ENCODE measurements at regions not wholly inside any gene's neighbourhood (a gene's known extent, or its start where the extent isn't known, plus 50 kb on each side); places are given as distances from the start of the nearest gene placed in this dataset.
"Not testable (repeated sequence)": the region's sequence is repeated elsewhere in the genome, so short reads cannot be mapped to it uniquely, and the experiment has no call there.

DNA sequence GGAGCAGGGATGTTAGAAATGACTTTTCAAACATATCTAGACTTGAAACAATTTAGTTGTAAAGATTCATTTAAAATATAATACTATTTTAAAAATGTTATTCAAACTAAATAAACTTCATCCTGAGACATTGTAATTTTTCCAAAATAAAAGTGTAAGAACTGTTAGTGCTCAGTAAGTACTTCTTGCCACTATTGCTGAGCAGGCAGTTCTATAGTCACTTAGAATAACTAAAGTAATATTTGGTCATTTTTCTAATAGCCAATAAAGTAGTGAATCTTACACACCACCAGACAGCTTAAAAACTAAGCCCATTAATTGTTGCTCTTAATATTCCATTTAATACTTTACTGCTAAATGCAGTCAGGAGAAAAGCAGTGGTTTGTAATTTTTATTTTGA, 1120.0 kb upstream of the CDH10 start:
- DNase-seq: no peak

- DNase-seq: no peak
Observed at GRCh38 chr5:25763781-25764180, 1119.0 kb upstream of the CDH10 start.

- DNase-seq: no peak
Observed at GRCh38 chr5:25754895-25755294, 1110.1 kb upstream of the CDH10 start.

- DNase-seq: no peak
Observed at GRCh38 chr5:25744908-25745307, 1100.1 kb upstream of the CDH10 start.

- DNase-seq: no peak
Observed at GRCh38 chr5:25716680-25717079, 1071.9 kb upstream of the CDH10 start.

- no peak for DNase-seq
Observed at GRCh38 chr5:25713259-25713658, 1068.5 kb upstream of the CDH10 start.

- DNase-seq: no peak
Observed at GRCh38 chr5:25707093-25707492, 1062.3 kb upstream of the CDH10 start.

DNA sequence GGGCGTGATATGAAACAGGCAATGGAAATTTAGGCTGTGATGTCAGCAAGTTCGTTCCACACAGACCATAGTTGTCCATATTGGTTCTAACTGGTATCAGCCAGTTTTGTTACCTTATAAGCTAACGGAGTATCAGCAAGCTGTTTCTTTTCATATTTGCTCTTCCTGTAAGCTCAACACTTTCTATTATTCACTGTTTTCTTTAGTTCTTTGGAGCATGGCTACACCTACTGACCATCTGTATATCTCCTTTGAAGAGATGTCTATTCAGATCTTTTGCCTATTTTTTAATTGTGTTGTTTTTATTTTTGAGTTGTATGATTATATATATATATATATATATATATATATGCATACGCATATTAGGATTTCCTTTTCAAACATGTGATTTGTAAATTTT, 1057.2 kb upstream of the CDH10 start:
- no peak for DNase-seq

DNA sequence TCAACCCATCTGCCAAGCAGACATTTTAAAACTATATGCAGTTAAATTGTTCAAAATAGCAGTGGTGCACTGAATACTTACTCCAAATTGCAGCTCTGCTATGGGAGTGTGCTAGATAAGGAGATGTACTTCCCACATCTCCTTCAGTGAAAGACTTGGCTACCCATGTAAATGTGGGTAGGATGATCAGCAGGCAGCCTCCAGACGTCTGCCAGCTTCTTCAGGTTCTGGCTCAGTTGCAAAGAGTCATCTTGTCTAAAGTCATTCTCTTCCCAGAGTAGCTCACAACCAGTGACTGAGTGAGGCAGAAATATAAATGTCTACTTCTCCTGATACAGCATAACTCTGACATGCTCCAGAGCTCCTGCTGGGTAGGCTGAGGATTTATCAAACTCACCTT, 1050.0 kb upstream of the CDH10 start:
- DNase-seq: no peak

DNA sequence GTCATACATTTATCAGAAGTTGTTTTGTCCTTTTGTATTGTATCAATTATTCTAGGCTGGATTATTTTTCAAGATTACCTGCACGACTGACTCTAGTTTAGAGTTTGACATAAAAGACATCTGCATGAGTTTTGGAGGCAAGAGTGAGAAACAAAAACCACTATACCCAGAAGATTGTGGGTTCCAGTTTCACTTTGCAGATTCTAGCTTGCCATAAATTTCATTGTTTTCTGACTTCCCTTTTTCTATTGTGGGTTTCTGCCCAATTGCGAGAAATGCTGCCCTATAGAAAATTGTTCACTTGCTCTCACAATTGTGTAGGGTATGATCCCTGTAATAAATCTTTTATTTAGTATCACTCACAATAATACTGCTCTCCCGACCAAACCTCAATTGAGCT, 1043.4 kb upstream of the CDH10 start:
- no peak for DNase-seq

GRCh38 chr5:25669645-25670401, 1025.0 kb upstream of the CDH10 start:
- no peak for DNase-seq

DNA sequence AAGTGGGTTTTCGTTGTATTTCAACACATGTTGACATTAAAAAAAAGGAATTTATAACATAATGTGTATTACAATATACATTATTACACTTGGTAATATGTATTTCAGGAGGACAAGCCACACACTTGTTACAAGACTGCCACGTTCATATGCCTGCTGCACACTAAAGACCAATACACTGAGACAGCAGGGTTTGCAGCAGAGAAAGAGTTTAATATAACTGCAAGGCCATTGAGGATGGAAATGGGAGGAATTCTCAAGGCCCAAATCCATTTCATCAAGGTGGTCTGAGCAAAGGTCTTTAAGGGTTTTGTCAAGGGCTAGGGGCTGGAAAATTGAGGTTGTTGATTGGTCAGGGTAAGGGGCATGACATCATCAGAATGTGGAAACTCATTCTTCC, 1017.8 kb upstream of the CDH10 start:
- no peak for DNase-seq

GRCh38 chr5:25650316-25650715, 1005.5 kb upstream of the CDH10 start:
- DNase-seq: not testable (repeated sequence)

DNA sequence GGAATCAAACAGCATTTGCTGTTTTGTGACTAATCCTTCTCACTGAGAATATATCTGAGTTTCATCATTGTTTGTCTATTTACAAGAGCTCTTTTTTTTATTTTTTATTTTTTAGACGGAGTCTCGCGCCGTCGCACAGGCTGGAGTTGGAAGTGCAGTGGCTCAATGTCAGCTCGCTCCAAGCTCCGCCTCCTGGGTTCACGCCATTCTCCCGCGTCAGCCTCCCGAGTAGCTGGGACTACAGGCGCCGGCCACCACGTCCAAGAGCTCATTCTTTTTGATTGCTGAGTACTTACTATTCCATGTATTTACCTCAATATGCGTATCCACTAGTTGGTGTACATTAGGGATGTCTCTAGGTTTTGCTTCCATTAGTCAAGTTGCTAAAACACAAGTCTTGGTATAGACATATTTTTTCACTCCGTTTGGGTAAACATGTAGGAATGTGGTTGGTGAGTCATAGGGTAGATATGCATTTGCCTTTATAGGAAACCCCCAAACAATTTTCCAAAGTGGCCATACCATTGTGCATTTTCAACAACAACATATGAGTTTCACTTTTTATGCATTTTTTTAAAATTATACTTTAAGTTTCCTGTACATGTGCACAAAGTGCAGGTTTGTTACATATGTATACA, 1005.0 kb upstream of the CDH10 start:
- no peak for DNase-seq

- DNase-seq: no peak
Observed at GRCh38 chr5:25646421-25647341, 1001.9 kb upstream of the CDH10 start.

DNA sequence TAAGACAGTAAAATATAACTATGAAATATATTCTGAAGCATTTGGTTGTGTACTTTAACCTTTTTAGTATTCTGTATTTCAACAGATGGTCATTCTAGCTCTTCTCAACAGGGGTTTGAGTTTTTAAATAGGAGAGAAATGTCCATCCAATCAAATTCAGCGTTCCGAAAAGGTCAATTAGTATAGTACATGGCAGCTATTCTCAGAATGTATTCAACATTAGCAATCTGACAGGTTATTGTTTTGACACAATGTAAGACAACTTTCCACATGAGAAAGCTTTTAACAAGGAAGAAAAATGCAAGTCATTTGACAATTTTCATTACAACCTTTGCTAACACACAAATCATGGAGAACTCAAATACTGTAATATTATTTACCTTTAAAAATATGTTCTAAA, 996.3 kb upstream of the CDH10 start:
- no peak for DNase-seq

- DNase-seq: no peak
Observed at GRCh38 chr5:25619273-25619672, 974.5 kb upstream of the CDH10 start.

GRCh38 chr5:25618821-25619220, 974.0 kb upstream of the CDH10 start:
- DNase-seq: no peak

DNA sequence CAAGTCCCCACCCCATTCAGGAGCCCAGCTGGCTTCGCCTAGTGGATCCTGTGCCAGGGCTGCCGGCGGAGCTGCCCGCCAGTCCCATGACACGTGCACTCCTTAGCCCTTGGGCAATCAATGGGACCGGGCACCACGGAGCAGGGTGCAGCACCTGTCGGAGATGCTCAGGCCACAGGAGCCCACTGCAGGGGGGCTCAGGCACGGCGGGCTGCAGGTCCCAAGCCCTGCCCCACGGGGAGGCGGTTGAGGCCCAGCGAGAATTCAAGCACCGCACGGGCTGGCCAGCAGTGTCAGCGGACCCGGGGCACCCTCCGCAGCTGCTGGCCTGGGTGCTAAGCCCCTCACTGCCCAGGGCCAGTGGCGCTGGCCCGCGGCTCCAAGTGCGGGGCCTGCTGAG, 969.7 kb upstream of the CDH10 start:
- no peak for DNase-seq

GRCh38 chr5:25604681-25605080, 959.9 kb upstream of the CDH10 start:
- no peak for DNase-seq

- no peak for DNase-seq
Observed at GRCh38 chr5:25579111-25579510, 934.3 kb upstream of the CDH10 start.

- no peak for DNase-seq
Observed at GRCh38 chr5:25573691-25574090, 928.9 kb upstream of the CDH10 start.

Data from muscle of arm (tissue), 1 donor.